OCI-LY1 (cell line): ENCODE measurements at regions not wholly inside any gene's neighbourhood (a gene's known extent, or its start where the extent isn't known, plus 50 kb on each side); places are given as distances from the start of the nearest gene placed in this dataset.

Experiments
- H2AFZ ChIP-seq: fragments of 200-600 bp; sonication (generic), shearing (Covaris generic); 2 replicates; pipeline ENCODE4 v1.6.0; 2014; ENCODE audit warnings: antibody characterized with exemption, mild to moderate bottlenecking, low read length
- H3F3A ChIP-seq: fragments of 200-600 bp; sonication (generic), shearing (Covaris generic); 2 replicates; pipeline ENCODE4 v1.6.0; 2014; ENCODE audit warnings: mild to moderate bottlenecking, antibody characterized with exemption, low read length, moderate library complexity; ENCODE audit not compliant: insufficient read depth
- H3K27ac ChIP-seq: fragments of 200-600 bp; sonication (generic); 2 replicates; pipeline ENCODE4 v1.5.1; 2014; ENCODE audit warnings: low read length, mixed run types, mild to moderate bottlenecking, low read depth; ENCODE audit not compliant: poor library complexity, severe bottlenecking
- H3K27me3 ChIP-seq: fragments of 200-600 bp; sonication (generic); 2 replicates; pipeline ENCODE4 v1.6.0; 2014; ENCODE audit warnings: antibody characterized with exemption, mild to moderate bottlenecking, low read length, moderate library complexity; ENCODE audit not compliant: insufficient read depth
- H3K36me3 ChIP-seq: fragments of 200-600 bp; sonication (generic); 2 replicates; pipeline ENCODE4 v1.6.1; 2014; ENCODE audit warnings: mild to moderate bottlenecking, antibody characterized with exemption, low read length, moderate library complexity, mixed read lengths; ENCODE audit not compliant: insufficient read depth
- H3K4me1 ChIP-seq: fragments of 200-600 bp; sonication (generic); 2 replicates; pipeline ENCODE4 v1.5.1; 2014; ENCODE audit warnings: mild to moderate bottlenecking, low read length, moderate library complexity; ENCODE audit not compliant: insufficient read depth, severe bottlenecking
- H3K4me2 ChIP-seq: fragments of 200-600 bp; sonication (generic), shearing (Covaris generic); 2 replicates; pipeline ENCODE4 v1.6.1; 2014; ENCODE audit warnings: low read length
- H3K4me3 ChIP-seq: fragments of 200-600 bp; sonication (generic); 2 replicates; pipeline ENCODE4 v1.5.1; 2014; ENCODE audit warnings: low read length, low read depth, mild to moderate bottlenecking, mixed read lengths; ENCODE audit not compliant: poor library complexity, severe bottlenecking
- H3K79me2 ChIP-seq: fragments of 200-600 bp; shearing (Covaris generic); 2 replicates; pipeline ENCODE4 v1.6.1; 2016; ENCODE audit warnings: mixed run types, low read length, mixed read lengths; ENCODE audit not compliant: insufficient read depth
- H3K9ac ChIP-seq: fragments of 200-600 bp; sonication (generic), shearing (Covaris generic); 2 replicates; pipeline ENCODE4 v1.6.1; 2014; ENCODE audit warnings: mild to moderate bottlenecking, low read length, mixed read lengths
- H3K9me2 ChIP-seq: fragments of 200-600 bp; sonication (generic), shearing (Covaris generic); 2 replicates; pipeline ENCODE4 v1.6.1; 2014; ENCODE audit warnings: low read depth, mild to moderate bottlenecking, low read length, mixed read lengths
- H3K9me3 ChIP-seq: fragments of 200-600 bp; shearing (Covaris generic); 2 replicates; pipeline ENCODE4 v1.6.1; 2014; ENCODE audit warnings: low read length, mixed read lengths
- H4K20me1 ChIP-seq: fragments of 200-600 bp; sonication (generic), shearing (Covaris generic); 2 replicates; pipeline ENCODE4 v1.6.0; 2016; ENCODE audit warnings: mild to moderate bottlenecking, low read length; ENCODE audit not compliant: insufficient read depth
- CTCF ChIP-seq: fragments of 200-600 bp; sonication (generic), shearing (Covaris generic); IDR thresholded peaks from 2 replicates; pipeline ENCODE4 v1.5.1; 2017; ENCODE audit warnings: mild to moderate bottlenecking, antibody characterized with exemption, low read length, moderate library complexity, mixed read lengths
- EZH2 ChIP-seq: fragments of 200-600 bp; sonication (generic), shearing (Covaris generic); IDR thresholded peaks from 2 replicates; pipeline ENCODE4 v1.8.0; 2017; ENCODE audit warnings: borderline replicate concordance, mixed run types, mild to moderate bottlenecking, antibody characterized with exemption, low read length, moderate library complexity, mixed read lengths

- Histone ChIP-seq H3K9me2 (no peaks in the 10 kb centered on the region), H3K9me3 (no peaks in the 10 kb centered on the region), H4K20me1 (no peaks in the 10 kb centered on the region), H3K4me2 (no peak overlapping the region), H3K4me3 (no peak overlapping the region), H3F3A (no peaks in the 10 kb centered on the region), H2AFZ (no peak overlapping the region), H3K27me3 (no peaks in the 10 kb centered on the region; the same call in 1 of the 2 replicates), H3K4me1 (no peaks in the 10 kb centered on the region), H3K36me3 (no peaks in the 10 kb centered on the region), H3K79me2 (no peaks in the 10 kb centered on the region), H3K9ac (no peak overlapping the region), H3K27ac (no peak overlapping the region)
- no peak for TF ChIP-seq EZH2
These were observed 76.5 kb upstream of the HSPA9 start for GRCh38 chr5:138651767-138652117.

DNA sequence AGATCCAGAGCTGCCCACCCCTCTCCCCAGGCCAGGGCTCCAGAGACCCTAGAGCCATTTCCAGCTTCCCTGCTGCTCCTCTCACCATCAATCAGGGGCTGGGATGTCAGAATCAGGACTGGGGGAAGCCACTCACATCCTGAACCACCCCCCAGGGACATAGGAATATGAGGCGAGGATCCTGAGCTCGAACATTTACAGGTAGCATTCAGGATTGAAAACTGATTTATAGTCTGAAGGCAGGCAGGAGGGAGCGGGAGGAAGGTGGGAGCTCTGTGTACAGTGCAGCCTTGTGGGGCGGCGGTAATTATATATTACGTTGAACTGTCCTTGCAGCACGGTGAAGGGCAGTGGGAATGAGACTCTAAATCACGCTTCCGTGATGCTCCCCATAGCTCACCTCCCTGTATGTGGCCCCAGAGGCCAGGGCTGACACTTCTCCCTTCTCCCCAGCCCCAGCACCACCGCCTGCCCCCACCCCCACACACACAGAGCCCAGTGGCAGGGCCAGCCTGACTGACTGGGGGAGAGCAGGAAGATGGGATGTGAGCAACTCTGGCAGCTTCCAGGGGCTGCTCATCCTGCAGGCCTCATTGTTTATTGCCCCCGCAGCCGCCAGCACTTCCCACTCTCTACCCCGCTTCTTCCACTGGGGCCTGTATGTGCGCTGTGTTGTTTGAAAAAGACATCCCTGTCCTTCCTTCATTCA is 76.0 kb upstream of the HSPA9 start:
- no peaks in the 10 kb centered on the region for H3F3A ChIP-seq
- H3K4me2 ChIP-seq: no peak overlapping the region
- no peak overlapping the region for H2AFZ ChIP-seq
- H3K36me3 ChIP-seq: no peaks in the 10 kb centered on the region
- no peaks in the 10 kb centered on the region; the same call in 1 of the 2 replicates for H3K27me3 ChIP-seq
- H3K9me2 ChIP-seq: no peaks in the 10 kb centered on the region
- H4K20me1 ChIP-seq: no peaks in the 10 kb centered on the region
- no peaks in the 10 kb centered on the region for H3K9me3 ChIP-seq
- no peak overlapping the region for H3K9ac ChIP-seq
- H3K27ac ChIP-seq: no peak overlapping the region
- no peak overlapping the region for H3K4me3 ChIP-seq
- TF ChIP-seq CTCF: no peak
- TF ChIP-seq EZH2: no peak
- no peaks in the 10 kb centered on the region for H3K4me1 ChIP-seq
- no peaks in the 10 kb centered on the region for H3K79me2 ChIP-seq

DNA sequence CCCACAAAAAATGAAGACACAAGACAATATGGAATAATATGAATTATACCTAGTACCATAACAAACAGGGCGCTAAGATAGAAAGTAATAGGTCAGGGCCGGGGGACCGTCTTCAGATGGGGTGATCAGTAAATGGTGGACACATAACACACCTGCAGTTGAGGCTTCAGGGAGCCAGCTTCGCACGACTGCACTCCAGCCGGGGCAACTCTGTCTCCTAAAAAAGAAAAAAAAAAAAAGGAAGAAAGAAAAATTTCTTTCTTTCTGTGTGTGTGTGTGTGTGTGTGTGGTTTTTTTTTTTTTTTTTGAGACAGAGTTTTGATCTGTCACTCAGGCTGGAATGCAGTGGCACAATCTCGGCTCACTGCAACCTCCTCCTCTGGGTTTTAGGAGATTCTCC is 75.0 kb upstream of the HSPA9 start:
- H3K36me3 ChIP-seq: no peaks in the 10 kb centered on the region
- no peaks in the 10 kb centered on the region for H3K9me2 ChIP-seq
- H3F3A ChIP-seq: no peaks in the 10 kb centered on the region
- no peak overlapping the region for H3K4me2 ChIP-seq
- TF ChIP-seq EZH2: no peak
- no peak for TF ChIP-seq CTCF
- no peaks in the 10 kb centered on the region for H4K20me1 ChIP-seq
- H3K27me3 ChIP-seq: no peaks in the 10 kb centered on the region; the same call in 1 of the 2 replicates
- no peak overlapping the region for H3K4me3 ChIP-seq
- H3K9ac ChIP-seq: no peak overlapping the region
- no peaks in the 10 kb centered on the region for H3K79me2 ChIP-seq
- H3K9me3 ChIP-seq: no peaks in the 10 kb centered on the region
- H3K27ac ChIP-seq: no peak overlapping the region
- no peak overlapping the region for H2AFZ ChIP-seq
- no peaks in the 10 kb centered on the region for H3K4me1 ChIP-seq

- Histone ChIP-seq H3K79me2 (no peaks in the 10 kb centered on the region), H3K27ac (no peak overlapping the region), H4K20me1 (no peaks in the 10 kb centered on the region), H3K36me3 (no peaks in the 10 kb centered on the region), H3F3A (no peaks in the 10 kb centered on the region), H3K27me3 (no peaks in the 10 kb centered on the region; the same call in 1 of the 2 replicates), H3K9ac (no peak overlapping the region), H2AFZ (no peak overlapping the region), H3K9me3 (no peaks in the 10 kb centered on the region), H3K9me2 (no peaks in the 10 kb centered on the region), H3K4me1 (no peaks in the 10 kb centered on the region), H3K4me3 (no peak overlapping the region), H3K4me2 (no peak overlapping the region)
- TF ChIP-seq EZH2: no peak
- no peak for TF ChIP-seq CTCF
These were observed 74.6 kb upstream of the HSPA9 start for GRCh38 chr5:138649775-138650174.
